HG03432 (cell line): ENCODE measurements at regions not wholly inside any gene's neighbourhood (a gene's known extent, or its start where the extent isn't known, plus 50 kb on each side); places are given as distances from the start of the nearest gene placed in this dataset.
"Not testable (repeated sequence)": the region's sequence is repeated elsewhere in the genome, so short reads cannot be mapped to it uniquely, and the experiment has no call there.

Source experiments
- ATAC-seq: cut with Tn5 transposase; IDR thresholded peaks from one replicate; pipeline ENCODE4 v1.9.1; 2021; ENCODE audit warnings: mild to moderate bottlenecking, moderate library complexity; ENCODE audit not compliant: unreplicated experiment

GRCh38 chr1:60918867-60919266, 163.5 kb upstream of the NFIA start:
- ATAC-seq, result no peak

DNA sequence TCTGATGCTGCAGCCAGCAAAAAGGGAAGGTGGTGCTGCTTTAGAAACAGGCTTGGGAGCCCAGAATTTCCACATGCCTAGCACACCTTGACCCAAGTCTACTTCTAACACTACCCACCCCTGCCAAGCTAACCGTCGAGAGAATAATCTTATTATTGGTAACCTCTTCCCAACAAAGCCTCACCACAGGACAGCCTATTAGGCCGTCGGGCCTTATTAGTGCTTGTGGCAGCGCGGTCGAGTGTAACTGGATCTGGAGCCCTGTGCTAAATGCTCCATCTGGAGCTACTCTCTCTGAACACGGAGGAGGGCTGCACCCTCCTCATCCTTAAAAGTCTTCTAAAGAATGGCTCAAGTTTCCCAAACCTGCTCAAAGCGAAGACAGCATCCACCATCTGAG, 165.5 kb upstream of the NFIA start:
- ATAC-seq, result no peak

- ATAC-seq, result no peak
Measured at GRCh38 chr1:60916199-60916598, 166.2 kb upstream of the NFIA start.

DNA sequence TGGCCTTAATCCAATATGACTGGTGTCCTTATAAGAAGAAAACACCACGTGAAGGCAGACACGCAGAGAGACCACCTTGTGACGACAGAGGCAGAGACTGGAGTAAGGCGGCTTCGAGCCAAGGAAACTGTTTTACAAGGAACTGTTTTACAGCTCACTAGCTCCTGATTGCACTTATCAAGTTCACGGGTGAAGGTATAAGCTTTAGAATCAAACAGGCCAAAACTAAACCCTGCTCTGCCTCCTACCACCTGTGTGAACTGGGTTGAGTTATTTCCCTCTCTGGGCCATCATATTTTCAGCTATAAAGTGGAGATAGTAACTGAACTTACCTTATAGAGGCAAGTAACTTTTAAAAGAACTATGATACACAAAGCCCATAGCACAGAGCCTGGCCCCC, 166.9 kb upstream of the NFIA start:
- no peak for ATAC-seq

GRCh38 chr1:60914982-60915381, 167.4 kb upstream of the NFIA start:
- no peak for ATAC-seq

DNA sequence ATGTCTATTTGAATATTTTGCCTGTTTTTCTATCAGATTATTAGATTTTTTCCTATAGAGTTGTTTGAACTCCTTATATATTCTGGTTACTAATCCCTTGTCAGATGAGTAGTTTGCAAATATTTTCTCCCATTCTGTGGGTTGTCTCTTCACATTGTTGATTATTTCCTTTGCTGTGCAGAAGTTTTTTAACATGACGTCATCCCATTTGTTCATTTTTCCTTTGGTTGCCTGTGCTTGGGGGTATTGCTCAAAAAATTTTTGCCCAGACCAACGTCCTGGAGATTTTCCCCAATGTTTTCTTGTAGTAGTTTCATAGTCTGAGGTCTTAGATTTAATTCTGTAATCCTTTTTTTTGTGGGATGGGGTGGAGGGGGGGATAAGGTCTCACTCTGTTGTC, 168.7 kb upstream of the NFIA start:
- ATAC-seq, result not testable (repeated sequence)

- no peak for ATAC-seq
Measured at GRCh38 chr1:60913039-60913438, 169.3 kb upstream of the NFIA start.

DNA sequence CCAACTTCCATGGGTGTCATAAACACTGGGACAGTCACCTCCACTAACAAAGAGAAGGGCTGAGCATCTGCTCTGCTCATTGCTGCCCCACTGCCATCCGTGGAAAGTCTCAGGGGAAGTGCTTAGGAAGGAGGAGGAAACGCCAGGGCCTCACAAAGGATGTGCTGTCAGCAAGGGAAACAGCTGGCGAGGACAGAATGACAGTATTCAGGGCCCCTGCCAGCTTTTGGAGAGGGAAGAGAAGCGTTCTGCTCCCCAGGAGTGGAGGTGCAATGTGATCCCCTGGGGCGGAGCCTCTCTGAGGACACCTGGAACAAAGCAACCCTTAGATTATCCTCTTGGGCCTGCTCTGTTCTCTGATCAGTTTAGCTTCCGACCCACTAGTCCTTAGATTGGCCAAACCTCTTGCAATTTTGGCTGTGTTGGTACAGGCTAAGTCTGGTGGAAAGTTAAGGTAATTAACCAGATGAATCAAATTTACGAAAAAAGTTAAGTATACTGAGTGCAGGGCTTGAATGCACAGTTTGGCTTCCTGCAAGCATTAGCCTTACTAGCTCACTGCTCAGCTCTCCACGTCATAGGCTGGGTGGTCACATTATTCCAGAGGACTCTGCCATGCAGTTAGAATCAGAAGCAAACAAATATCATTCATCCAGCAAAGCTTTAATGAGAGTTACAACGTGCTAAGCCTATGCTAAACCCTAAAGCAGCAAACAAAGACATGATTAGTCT, 170.2 kb upstream of the NFIA start:
- no peak for ATAC-seq

GRCh38 chr1:60908159-60908558, 174.2 kb upstream of the NFIA start:
- ATAC-seq, result no peak

DNA sequence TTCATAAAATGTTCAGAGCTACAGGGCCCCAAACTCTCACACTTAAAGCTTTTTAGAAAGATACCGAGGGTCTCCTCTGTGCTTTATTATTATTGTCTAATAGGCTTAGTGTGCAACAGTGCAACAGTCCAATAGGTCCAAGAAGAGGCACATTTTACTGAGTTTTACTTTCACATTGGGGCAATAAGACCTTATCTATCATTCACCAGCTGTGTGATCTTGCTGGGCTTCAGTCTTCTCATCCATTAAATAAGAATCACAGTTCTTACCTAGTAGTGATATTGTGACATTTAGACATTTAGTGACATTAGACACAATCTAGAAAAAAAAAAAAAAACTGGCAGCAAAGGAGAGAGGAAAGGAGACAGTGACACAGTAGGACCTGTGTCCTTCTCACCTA, 175.8 kb upstream of the NFIA start:
- no peak for ATAC-seq

- no peak for ATAC-seq
Measured at GRCh38 chr1:60906039-60906438, 176.3 kb upstream of the NFIA start.

GRCh38 chr1:60904099-60904851, 178.1 kb upstream of the NFIA start:
- no peak for ATAC-seq

DNA sequence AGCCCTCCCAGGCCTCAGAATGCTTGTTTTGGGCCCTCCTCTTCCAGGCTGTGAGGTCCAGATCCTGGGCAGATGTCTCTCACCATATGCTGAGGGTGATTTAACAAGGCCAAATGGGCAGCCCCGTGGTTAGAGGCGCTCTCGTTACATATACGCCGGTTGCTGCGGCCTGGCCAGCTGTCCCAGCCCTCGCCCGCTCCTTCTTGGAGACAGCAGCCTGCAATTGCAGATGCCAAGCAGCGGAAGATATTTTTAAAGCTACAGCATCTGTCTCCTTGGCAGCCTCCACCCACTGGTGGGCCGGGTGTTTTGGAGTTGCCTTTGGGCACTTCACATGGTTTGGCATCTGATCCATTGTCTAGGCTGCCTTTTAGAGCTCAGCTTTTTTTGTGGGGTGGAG, 178.8 kb upstream of the NFIA start:
- no peak for ATAC-seq

GRCh38 chr1:60899464-60899863, 182.9 kb upstream of the NFIA start:
- no peak for ATAC-seq

DNA sequence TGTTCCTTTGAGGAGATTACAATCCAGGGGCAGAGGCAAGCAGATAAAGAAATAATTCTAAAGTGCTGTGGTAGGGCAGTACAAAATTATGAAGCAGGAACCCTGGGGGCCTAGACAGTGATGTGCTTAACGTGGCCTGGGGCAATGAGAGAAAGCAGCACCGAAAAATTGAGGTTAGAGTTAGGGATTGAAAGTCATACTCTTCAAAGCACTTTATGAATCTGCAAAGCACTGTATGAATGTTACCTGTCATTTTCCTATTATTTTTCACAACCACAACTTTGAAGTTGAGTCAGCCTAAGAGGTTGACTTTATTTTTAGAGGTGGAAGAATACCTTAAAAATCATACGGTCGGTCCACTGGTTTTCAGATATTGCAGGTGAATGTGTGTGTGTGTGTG, 183.4 kb upstream of the NFIA start:
- ATAC-seq, result peak; percentile 94

DNA sequence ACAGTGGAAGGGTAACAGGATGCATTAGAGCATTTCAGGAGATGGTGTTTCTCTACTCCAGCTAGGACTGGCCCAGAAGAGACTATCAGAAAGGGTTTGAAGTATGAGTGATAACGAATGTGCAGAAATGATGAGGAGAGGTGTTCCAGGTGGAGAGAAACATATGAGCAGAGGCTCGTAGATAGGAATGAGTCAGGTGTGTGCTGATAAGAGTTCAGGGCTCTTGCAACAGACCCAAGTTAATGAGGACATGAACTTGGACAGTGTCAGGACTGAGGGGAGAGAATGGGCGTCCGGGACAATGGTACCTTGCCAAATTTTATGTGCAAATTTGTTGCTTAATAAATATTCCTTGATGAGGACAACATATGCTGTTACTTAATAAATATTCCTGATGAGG, 183.9 kb upstream of the NFIA start:
- ATAC-seq, result no peak

DNA sequence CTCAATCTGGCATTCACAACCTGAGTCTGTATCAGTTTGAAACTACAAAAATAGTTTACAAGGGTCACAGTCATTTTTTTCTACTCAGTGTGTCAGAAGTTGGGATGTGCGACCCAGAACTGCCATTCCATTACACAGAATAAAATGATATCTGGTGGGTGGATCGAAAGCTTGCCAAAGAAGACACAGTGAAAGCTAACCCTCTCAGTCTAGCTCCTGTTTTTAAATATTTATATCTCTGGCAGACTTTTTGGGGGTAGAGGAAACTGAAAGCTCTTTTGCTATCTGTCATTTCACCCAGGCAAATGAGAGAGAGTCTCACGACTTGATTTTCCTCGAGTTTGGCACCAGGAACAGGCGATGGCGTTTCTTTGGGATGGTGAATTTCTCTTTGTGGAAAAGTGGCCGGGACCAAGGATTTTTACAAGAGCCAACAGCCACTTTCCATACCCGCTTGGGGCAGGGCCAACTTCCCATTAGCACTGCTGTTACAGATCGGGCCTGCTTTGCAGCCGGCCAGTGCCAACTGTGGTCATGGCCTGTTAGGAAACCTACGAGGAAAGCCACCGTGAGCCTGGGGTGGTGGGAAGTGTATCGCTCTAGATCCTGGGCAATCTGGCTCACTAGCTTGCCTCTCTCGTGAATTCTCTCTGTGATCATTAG, 185.5 kb upstream of the NFIA start:
- ATAC-seq, result no peak

DNA sequence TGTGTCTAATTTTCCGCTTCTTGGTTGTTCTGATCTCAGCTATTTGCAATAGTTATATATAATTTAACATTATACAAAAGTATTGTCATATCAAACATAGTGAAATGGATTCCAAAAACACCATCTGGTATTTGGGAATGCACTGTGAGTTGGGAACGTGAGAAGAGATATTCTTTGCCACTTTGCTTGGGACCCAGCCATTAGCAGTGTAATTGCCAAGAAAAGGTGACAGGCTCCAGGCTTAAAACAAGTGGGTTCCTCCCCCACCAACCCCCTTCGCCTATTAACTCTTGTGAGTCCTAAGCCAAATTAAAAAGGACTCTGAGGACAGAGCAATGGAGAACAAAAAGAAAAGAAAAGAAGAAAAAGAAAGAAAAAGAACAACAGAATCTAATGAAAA, 186.7 kb upstream of the NFIA start:
- no peak for ATAC-seq

DNA sequence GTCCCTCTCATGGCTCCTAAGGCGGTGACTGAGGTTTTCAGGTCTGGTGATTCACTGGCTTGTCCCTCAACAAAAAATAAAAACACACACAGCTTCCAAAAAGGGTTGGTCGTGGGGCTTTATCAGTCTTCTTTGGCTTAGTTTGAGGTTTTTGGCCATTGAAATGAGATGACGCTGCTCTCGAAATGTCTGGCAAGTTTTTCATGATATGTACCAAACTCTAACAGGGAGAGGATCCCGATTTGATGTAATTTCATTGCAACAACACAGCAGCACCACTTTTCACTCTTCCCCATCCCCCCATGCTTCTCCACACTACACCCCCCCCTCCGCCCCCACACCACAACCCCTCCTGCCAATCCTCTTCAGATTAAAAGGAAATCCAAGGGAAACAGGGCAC, 187.1 kb upstream of the NFIA start:
- no peak for ATAC-seq

- ATAC-seq, result no peak
Measured at GRCh38 chr1:60894741-60895140, 187.6 kb upstream of the NFIA start.

DNA sequence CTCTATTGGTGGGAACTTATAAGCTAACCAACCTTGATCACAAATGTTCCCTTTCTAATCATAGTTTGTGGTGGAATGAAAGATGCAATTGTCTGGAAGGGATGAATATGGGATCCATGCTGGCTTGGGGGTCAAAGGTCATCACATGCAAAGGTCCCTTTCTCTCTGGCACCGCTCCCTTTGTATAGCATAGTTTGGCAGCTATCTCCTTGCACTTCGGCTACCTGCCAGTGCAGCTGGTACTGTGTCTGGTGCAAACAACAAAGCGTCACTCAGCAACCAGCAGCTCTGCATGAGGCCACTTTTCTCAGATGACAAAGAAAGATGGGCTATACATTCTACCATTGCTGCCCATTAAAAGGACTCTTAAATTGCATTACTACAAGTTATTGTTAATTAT, 188.2 kb upstream of the NFIA start:
- ATAC-seq, result no peak
